Endothelial cell of umbilical vein (primary cell): ENCODE measurements at regions not wholly inside any gene's neighbourhood (a gene's known extent, or its start where the extent isn't known, plus 50 kb on each side); places are given as distances from the start of the nearest gene placed in this dataset.

Source experiments
- BruUV-seq: library from RNA; stranded (reverse); fragments of 400-500 nt; replicated peaks from 2 replicates; lab custom pipeline; 2021; lab: Mats Ljungman, UMichigan
- CTCF ChIA-PET: fragments of 300-600, 350-600 bp; sonication (Branson Sonifier 250); formaldehyde crosslinking; loops from one replicate; lab custom pipeline; 2021; ENCODE audit warnings: antibody characterized with exemption, inconsistent platforms; lab: Charles Lee
- POLR2A ChIA-PET: fragments of 300-600, 350-600 bp; sonication (Branson Sonifier 250); formaldehyde crosslinking; loops from one replicate; lab custom pipeline; 2021; ENCODE audit warnings: antibody characterized with exemption, inconsistent platforms; lab: Charles Lee
- DNase-seq: peaks from one replicate; pipeline ENCODE4 v3.0.0-alpha.2; 2011; ENCODE audit warnings: low read depth, low spot score
- FAIRE-seq: peaks from 2 replicates; lab custom pipeline; 2011; peaks lifted over from hg19 to GRCh38; lab: Jason Lieb, UNC
- H2AFZ ChIP-seq: 2 replicates; pipeline ENCODE4 v1.6.0; 2012; ENCODE audit warnings: low read depth, low read length, control low read depth, inconsistent platforms
- H3K27ac ChIP-seq: 2 replicates; pipeline ENCODE4 v1.5.1; 2011; ENCODE audit warnings: low read depth, mild to moderate bottlenecking, control low read depth, low read length, moderate library complexity; ENCODE audit not compliant: insufficient read depth
- H3K27me3 ChIP-seq, 2 experiments: 2 replicates each; pipeline versions ENCODE4 v1.6.0 to v1.6.1; 2011; ENCODE audit warnings: low read length in 2 of 2, mixed read lengths in 1 of 2; ENCODE audit not compliant: control insufficient read depth in 2 of 2, insufficient read depth in 2 of 2
- H3K36me3 ChIP-seq, 2 experiments: 2 replicates in 1 of 2; 3 replicates in 1 of 2; pipeline ENCODE4 v1.5.1; 2011; ENCODE audit warnings: low read length in 2 of 2, mild to moderate bottlenecking in 1 of 2, moderate library complexity in 1 of 2; ENCODE audit not compliant: control insufficient read depth in 2 of 2, insufficient read depth in 2 of 2; ENCODE audit errors: extremely low read depth in 1 of 2
- H3K4me1 ChIP-seq: 3 replicates; pipeline ENCODE4 v1.5.1; 2011; ENCODE audit warnings: mild to moderate bottlenecking, low read length; ENCODE audit not compliant: control insufficient read depth, insufficient read depth; ENCODE audit errors: extremely low read depth
- H3K4me2 ChIP-seq: 2 replicates; pipeline ENCODE4 v1.6.1; 2011; ENCODE audit warnings: low read length, control low read depth, mixed read lengths; ENCODE audit not compliant: insufficient read depth
- H3K4me3 ChIP-seq, 3 experiments: fragments of 200-600 bp in 1 of 3; sonication (generic), shearing (Covaris generic) in 1 of 3; replicated peaks in 1 of 3; 2 replicates each; pipeline ENCODE4 v1.5.1; 2011 to 2016; ENCODE audit warnings: control low read depth in 3 of 3, low read length in 3 of 3, mild to moderate bottlenecking in 2 of 3, inconsistent platforms in 1 of 3, low read depth in 1 of 3, moderate library complexity in 1 of 3; ENCODE audit not compliant: insufficient read depth in 1 of 3
- H3K79me2 ChIP-seq: 2 replicates; pipeline ENCODE4 v1.6.0; 2012; ENCODE audit warnings: low read length, inconsistent platforms; ENCODE audit not compliant: control insufficient read depth, insufficient read depth
- H3K9ac ChIP-seq: replicated peaks from 2 replicates; pipeline ENCODE3; 2011; ENCODE audit warnings: low read length, control low read depth; ENCODE audit not compliant: insufficient read depth; ENCODE audit errors: extremely low read depth
- H3K9me1 ChIP-seq: replicated peaks from 3 replicates; pipeline ENCODE4 v1.6.0; 2011; ENCODE audit warnings: mild to moderate bottlenecking, low read length; ENCODE audit not compliant: control insufficient read depth, insufficient read depth; ENCODE audit errors: extremely low read depth
- H3K9me3 ChIP-seq: replicated peaks from 2 replicates; pipeline ENCODE4 v1.5.1; 2012; ENCODE audit warnings: low read length, inconsistent platforms; ENCODE audit not compliant: control insufficient read depth, insufficient read depth
- H4K20me1 ChIP-seq: replicated peaks from 2 replicates; pipeline ENCODE3; 2011; ENCODE audit warnings: mild to moderate bottlenecking, low read length; ENCODE audit not compliant: control insufficient read depth, insufficient read depth; ENCODE audit errors: extremely low read depth
- EZH2 ChIP-seq: IDR thresholded peaks from 2 replicates; pipeline ENCODE4 v1.6.1; 2012; ENCODE audit warnings: borderline replicate concordance, low read depth, mild to moderate bottlenecking, moderate library complexity, low read length, inconsistent platforms; ENCODE audit not compliant: severe bottlenecking
- FOS ChIP-seq: IDR thresholded peaks from 2 replicates; pipeline ENCODE4 v1.6.1; 2011; ENCODE audit warnings: mild to moderate bottlenecking, low read length, moderate library complexity, borderline replicate concordance; ENCODE audit not compliant: insufficient read depth
- GATA2 ChIP-seq: IDR thresholded peaks from 2 replicates; pipeline ENCODE4 v1.7.0; 2011; ENCODE audit warnings: low read depth, mild to moderate bottlenecking, moderate library complexity, mixed read lengths, low read length; ENCODE audit not compliant: insufficient read length, insufficient read depth
- JUN ChIP-seq: IDR thresholded peaks from 2 replicates; pipeline ENCODE4 v1.6.1; 2011; ENCODE audit warnings: borderline replicate concordance, low read depth; ENCODE audit not compliant: insufficient read length, insufficient read depth
- MYC ChIP-seq: IDR thresholded peaks from one replicate; pipeline ENCODE4 v1.6.1; 2011; ENCODE audit warnings: mild to moderate bottlenecking, low read depth, low read length
- POLR2A ChIP-seq: IDR thresholded peaks from 2 replicates; pipeline ENCODE4 v1.6.1; 2012; ENCODE audit warnings: low read depth, mild to moderate bottlenecking, control low read depth, low read length
- POLR2AphosphoS5 ChIP-seq: IDR thresholded peaks from 2 replicates; pipeline ENCODE4 v1.6.1; 2012; ENCODE audit warnings: low read depth, mild to moderate bottlenecking, control low read depth, low read length, moderate library complexity; ENCODE audit not compliant: insufficient read depth
- dilution Hi-C: fragments of 300-500 bp; cut with MboI; formaldehyde crosslinking; loops from one replicate; pipeline ENCODE4 v1.15.0; 2019; ENCODE audit warnings: low sequenced_read_pairs; ENCODE audit not compliant: extremely low pct_ligation_motif_present
- intact Hi-C: fragments of 100-400 bp; cut with micrococcal nuclease; formaldehyde crosslinking; loops from one replicate; pipeline ENCODE4 v1.10.0; 2022
- TF ChIP-seq, protein P1 (sequence below): IDR thresholded peaks from 2 replicates; pipeline ENCODE4 v1.6.1; 2011; ENCODE audit not compliant: insufficient read depth, insufficient read length
- TF ChIP-seq, protein P2 (sequence below), 2 donors: IDR thresholded peaks; 1 replicate in 1 of 2; 2 replicates in 1 of 2; pipeline ENCODE4 v1.5.1; 2011; ENCODE audit warnings: low read length in 2 of 2, mild to moderate bottlenecking in 2 of 2, moderate library complexity in 2 of 2, control low read depth in 1 of 2, inconsistent platforms in 1 of 2, low read depth in 1 of 2; ENCODE audit not compliant: insufficient read depth in 1 of 2; ENCODE audit errors: extremely low read depth in 1 of 2

GRCh38 chr15:91374336-91374735 lies 274.3 kb downstream of the SV2B start:
- FAIRE-seq, result no peak
- Histone ChIP-seq H3K27ac (no peak overlapping the region), H3K4me3 (no peak overlapping the region), H4K20me1 (no peaks in the 10 kb centered on the region), H3K4me2 (no peak overlapping the region), H3K79me2 (no peaks in the 10 kb centered on the region), H3K4me1 (no peaks in the 10 kb centered on the region), H3K27me3 (no peaks in the 10 kb centered on the region), H3K9me1 (no peaks in the 10 kb centered on the region), H3K9me3 (no peaks in the 10 kb centered on the region), H3K36me3 (no peaks in the 10 kb centered on the region), H2AFZ (no peak overlapping the region), H3K9ac (no peak overlapping the region)
- TF ChIP-seq GATA2, result no peak
- no peak for TF ChIP-seq JUN
- TF ChIP-seq POLR2A, result no peak
- ChIA-PET POLR2A (no interaction called here), CTCF (no interaction called here)
- DNase-seq, result no peak
- intact Hi-C loops, result no loop called here
- dilution Hi-C loops, result no loop called here
- BruUV-seq, result no TSS peak

DNA sequence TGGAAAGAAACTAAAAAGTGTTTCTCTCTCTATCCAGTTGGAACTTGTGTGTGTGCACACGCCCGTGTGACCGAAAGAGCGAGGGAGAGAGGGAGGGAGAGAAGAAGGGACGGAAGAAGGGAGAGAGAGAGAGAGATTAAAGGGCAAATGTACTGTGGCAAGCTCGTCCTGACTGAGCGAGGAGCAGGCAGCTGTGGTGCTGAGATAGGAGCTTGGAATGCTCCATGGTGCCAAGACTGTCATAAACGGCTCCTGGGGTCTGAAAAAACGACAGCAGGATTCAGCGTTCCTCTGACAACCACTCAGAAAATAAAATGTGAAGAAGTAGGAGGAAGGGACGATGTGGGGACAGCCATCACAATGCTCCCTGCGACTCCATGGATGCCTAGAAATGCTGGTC lies 276.0 kb downstream of the SV2B start:
- no peak for TF ChIP-seq FOS
- no peak for TF ChIP-seq MYC
- no peak for TF ChIP-seq GATA2
- TF ChIP-seq, protein P1, sequence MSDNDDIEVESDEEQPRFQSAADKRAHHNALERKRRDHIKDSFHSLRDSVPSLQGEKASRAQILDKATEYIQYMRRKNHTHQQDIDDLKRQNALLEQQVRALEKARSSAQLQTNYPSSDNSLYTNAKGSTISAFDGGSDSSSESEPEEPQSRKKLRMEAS, result no peak
- TF ChIP-seq POLR2A, result no peak
- TF ChIP-seq POLR2AphosphoS5, result no peak
- no peak for TF ChIP-seq JUN
- TF ChIP-seq, protein P2, sequence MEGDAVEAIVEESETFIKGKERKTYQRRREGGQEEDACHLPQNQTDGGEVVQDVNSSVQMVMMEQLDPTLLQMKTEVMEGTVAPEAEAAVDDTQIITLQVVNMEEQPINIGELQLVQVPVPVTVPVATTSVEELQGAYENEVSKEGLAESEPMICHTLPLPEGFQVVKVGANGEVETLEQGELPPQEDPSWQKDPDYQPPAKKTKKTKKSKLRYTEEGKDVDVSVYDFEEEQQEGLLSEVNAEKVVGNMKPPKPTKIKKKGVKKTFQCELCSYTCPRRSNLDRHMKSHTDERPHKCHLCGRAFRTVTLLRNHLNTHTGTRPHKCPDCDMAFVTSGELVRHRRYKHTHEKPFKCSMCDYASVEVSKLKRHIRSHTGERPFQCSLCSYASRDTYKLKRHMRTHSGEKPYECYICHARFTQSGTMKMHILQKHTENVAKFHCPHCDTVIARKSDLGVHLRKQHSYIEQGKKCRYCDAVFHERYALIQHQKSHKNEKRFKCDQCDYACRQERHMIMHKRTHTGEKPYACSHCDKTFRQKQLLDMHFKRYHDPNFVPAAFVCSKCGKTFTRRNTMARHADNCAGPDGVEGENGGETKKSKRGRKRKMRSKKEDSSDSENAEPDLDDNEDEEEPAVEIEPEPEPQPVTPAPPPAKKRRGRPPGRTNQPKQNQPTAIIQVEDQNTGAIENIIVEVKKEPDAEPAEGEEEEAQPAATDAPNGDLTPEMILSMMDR (IDR thresholded peaks at IDR 0.05; ENCODE audit: extremely low read depth in 1 of 2, insufficient read depth in 1 of 2, low read depth in 1 of 2, low read length in 2 of 2), result no peak
- TF ChIP-seq EZH2, result no peak
- no peak for DNase-seq
- H2AFZ ChIP-seq, result no peak overlapping the region
- H3K9ac ChIP-seq, result no peak overlapping the region
- no TSS peak for BruUV-seq
- H3K9me3 ChIP-seq, result no peaks in the 10 kb centered on the region
- H3K36me3 ChIP-seq, result no peaks in the 10 kb centered on the region
- H4K20me1 ChIP-seq, result no peaks in the 10 kb centered on the region
- H3K9me1 ChIP-seq, result no peaks in the 10 kb centered on the region
- no peaks in the 10 kb centered on the region for H3K79me2 ChIP-seq
- ChIA-PET POLR2A (no interaction called here), CTCF (no interaction called here)
- dilution Hi-C loops, result no loop called here
- no peak overlapping the region for H3K4me3 ChIP-seq
- intact Hi-C loops, result no loop called here
- no peak for FAIRE-seq
- no peak overlapping the region for H3K27ac ChIP-seq
- no peak overlapping the region for H3K4me2 ChIP-seq
- H3K4me1 ChIP-seq, result no peaks in the 10 kb centered on the region
- no peaks in the 10 kb centered on the region for H3K27me3 ChIP-seq
